ENCODE measurements at regions not wholly inside any gene's neighbourhood (a gene's known extent, or its start where the extent isn't known, plus 50 kb on each side); places are given as distances from the start of the nearest gene placed in this dataset.
"Not testable (repeated sequence)": the region's sequence is repeated elsewhere in the genome, so short reads cannot be mapped to it uniquely, and the experiment has no call there.

DNA sequence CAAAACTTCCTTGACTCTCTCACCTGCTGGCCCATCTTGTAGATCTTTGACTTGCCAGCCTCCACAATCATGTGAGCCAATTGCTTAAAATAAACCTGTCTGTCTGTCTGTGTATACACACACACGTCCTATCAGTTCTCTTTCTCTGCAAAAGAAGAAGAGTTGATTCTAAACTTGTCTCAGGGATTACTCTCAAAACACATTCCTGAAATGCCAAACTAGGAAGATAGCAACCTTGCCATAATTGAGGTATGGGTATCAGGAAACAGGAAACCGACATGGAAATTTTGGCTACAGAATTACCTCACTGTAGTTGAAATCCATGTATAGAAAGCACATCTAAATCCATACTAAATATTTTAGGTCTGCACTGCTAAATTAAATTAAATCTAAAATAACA, 483.4 kb downstream of the PLK2 start:
- 54 to 70% (median 67%) methylated on average over 2 of the region's 2 CpGs for WGBS, 5 donors
- Histone ChIP-seq H3K36me3 (no peaks in the 10 kb centered on the region), H3K27me3 (no peaks in the 10 kb centered on the region), H3K4me1 (no peaks in the 10 kb centered on the region), H3K4me3 (no peak overlapping the region), H3K9me3 (peaks cover 0 to 6% (median 0%) of the 10 kb centered on the region in 4 donors), H3K27ac (no peak overlapping the region)
- intact Hi-C loops (cut with DNase I; ENCODE audit: low total_unique reads), result no loop called here
- TF ChIP-seq EP300 (IDR thresholded peaks at IDR 0.05), result no peak
- TF ChIP-seq POLR2A (IDR thresholded peaks at IDR 0.05), result no peak
- TF ChIP-seq POLR2AphosphoS5 (IDR thresholded peaks at IDR 0.05), result no peak
- TF ChIP-seq, protein P1, sequence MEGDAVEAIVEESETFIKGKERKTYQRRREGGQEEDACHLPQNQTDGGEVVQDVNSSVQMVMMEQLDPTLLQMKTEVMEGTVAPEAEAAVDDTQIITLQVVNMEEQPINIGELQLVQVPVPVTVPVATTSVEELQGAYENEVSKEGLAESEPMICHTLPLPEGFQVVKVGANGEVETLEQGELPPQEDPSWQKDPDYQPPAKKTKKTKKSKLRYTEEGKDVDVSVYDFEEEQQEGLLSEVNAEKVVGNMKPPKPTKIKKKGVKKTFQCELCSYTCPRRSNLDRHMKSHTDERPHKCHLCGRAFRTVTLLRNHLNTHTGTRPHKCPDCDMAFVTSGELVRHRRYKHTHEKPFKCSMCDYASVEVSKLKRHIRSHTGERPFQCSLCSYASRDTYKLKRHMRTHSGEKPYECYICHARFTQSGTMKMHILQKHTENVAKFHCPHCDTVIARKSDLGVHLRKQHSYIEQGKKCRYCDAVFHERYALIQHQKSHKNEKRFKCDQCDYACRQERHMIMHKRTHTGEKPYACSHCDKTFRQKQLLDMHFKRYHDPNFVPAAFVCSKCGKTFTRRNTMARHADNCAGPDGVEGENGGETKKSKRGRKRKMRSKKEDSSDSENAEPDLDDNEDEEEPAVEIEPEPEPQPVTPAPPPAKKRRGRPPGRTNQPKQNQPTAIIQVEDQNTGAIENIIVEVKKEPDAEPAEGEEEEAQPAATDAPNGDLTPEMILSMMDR (IDR thresholded peaks at IDR 0.05), result no peak
- no peak for DNase-seq

DNA sequence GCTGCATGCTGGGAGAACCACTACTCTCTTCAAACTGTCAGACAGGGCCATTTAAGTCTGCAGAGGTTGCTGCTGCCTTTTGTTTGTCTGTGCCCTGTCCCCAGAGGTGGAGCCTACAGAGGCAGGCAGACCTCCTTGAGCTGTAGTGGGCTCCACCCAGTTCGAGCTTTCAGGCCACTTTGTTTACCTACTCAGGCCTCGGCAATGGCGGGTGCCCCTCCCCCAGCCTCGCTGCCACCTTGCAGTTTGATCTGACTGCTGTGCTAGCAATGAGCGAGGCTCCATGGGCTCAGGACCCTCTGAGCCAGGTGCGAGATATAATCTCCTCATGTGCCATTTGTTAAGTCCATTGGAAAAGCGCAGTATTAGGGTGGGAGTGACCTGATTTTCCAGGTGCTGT, 487.8 kb downstream of the PLK2 start:
- DNase-seq; H3K27me3 ChIP-seq; H3K4me3 ChIP-seq; H3K27ac ChIP-seq; H3K4me1 ChIP-seq; intact Hi-C loops (cut with DNase I; ENCODE audit: low total_unique reads); H3K36me3 ChIP-seq: not testable (repeated sequence)
- WGBS, 5 donors, result 65 to 84% (median 71%) methylated on average over 4 to 7 of the region's 7 CpGs
- peaks cover 0 to 12% (median 2%) of the 10 kb centered on the region in 4 donors for H3K9me3 ChIP-seq

DNA sequence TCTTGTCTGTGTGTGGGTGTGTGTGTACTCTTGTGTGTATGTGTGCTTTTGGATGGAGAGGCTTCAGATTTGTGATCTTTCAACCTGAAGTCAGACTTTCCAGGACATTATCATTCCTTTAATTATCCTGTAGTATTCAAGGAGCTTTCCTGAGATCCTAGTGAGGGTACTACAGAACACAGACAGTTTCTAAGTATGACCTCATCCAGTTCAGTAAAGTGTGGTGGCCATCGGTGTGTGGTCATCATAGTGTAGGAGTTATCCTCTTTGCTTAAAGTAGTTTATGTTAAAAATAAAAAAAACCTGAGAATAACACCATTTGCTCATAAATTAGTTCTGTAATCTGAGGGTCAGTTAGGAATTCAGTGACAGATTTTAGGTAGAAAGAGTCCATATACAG, 478.0 kb upstream of the ACTBL2 start:
- no peak for DNase-seq
- Histone ChIP-seq H3K4me3 (no peak overlapping the region), H3K36me3 (no peaks in the 10 kb centered on the region), H3K9me3 (peaks cover 1 to 11% (median 5%) of the 10 kb centered on the region in 4 donors), H3K27me3 (no peaks in the 10 kb centered on the region), H3K4me1 (no peaks in the 10 kb centered on the region), H3K27ac (no peak overlapping the region)
- WGBS, 5 donors, result 87 to 100% (median 93%) methylated on average over 1 of the region's 1 CpG
- intact Hi-C loops (cut with DNase I; ENCODE audit: low total_unique reads), result no loop called here
- TF ChIP-seq EP300 (IDR thresholded peaks at IDR 0.05), result no peak
- no peak for TF ChIP-seq POLR2A (IDR thresholded peaks at IDR 0.05)
- no peak for TF ChIP-seq POLR2AphosphoS5 (IDR thresholded peaks at IDR 0.05)
- TF ChIP-seq, protein P1 (IDR thresholded peaks at IDR 0.05), result no peak

DNA sequence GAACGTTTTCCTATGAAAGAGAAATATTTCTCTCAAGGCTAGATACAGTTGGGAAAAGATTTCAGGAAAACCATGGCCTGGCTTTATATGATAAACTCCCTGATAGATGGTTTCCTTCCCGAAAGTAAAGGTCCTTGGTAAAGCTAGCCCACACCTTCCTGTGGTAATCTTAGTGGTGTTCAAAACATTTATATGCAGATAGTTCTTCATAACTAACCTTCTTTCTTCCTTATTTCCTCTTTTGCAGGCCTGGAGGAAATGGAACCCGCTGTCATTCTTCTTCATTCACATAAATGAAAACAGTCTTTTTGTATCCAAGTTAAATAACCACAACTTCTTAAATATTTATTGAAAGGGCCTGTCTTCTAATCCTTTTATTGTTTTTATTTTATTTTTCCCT, 474.0 kb upstream of the ACTBL2 start:
- intact Hi-C loops (cut with DNase I; ENCODE audit: low total_unique reads), result no loop called here
- peaks cover 0 to 1% (median 0%) of the 10 kb centered on the region in 4 donors for H3K9me3 ChIP-seq
- H3K4me1 ChIP-seq, result no peaks in the 10 kb centered on the region
- no peak for DNase-seq
- TF ChIP-seq POLR2AphosphoS5 (IDR thresholded peaks at IDR 0.05), result no peak
- TF ChIP-seq, protein P1 (IDR thresholded peaks at IDR 0.05), result no peak
- TF ChIP-seq EP300 (IDR thresholded peaks at IDR 0.05), result no peak
- no peak for TF ChIP-seq POLR2A (IDR thresholded peaks at IDR 0.05)
- no peak overlapping the region for H3K27ac ChIP-seq
- H3K4me3 ChIP-seq, result no peak overlapping the region
- H3K27me3 ChIP-seq, result no peaks in the 10 kb centered on the region
- 59 to 75% (median 67%) methylated on average over 3 of the region's 3 CpGs for WGBS, 5 donors
- no peaks in the 10 kb centered on the region for H3K36me3 ChIP-seq

DNA sequence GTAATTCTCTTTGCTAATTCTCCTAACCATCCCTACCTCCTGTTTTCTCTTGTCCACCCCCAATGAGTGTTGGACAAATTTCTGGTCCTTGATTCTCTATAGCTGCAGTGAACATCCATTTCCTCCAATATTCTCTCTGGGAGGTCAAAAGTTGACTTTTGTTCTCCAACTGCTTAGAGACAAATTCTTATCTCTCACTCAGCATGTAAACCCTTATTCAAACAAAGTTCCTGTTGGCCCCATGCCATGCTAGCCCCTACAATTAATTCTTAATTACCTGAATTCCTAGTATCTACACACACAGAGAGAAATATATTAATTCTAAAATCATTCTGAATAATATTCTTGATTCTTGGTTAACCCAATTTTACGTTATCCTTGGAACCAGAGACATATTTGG, 472.9 kb upstream of the ACTBL2 start:
- TF ChIP-seq, protein P1 (IDR thresholded peaks at IDR 0.05), result no peak
- TF ChIP-seq POLR2A (IDR thresholded peaks at IDR 0.05) (no peak), EP300 (IDR thresholded peaks at IDR 0.05) (no peak)
- 0 to 98% (median 3%) methylated on average over 1 of the region's 1 CpG for WGBS, 5 donors

More for the DNA sequence above, 472.9 kb upstream of the ACTBL2 start:
- H3K4me3 ChIP-seq, result no peak overlapping the region
- H3K4me1 ChIP-seq, result no peaks in the 10 kb centered on the region
- no peaks in the 10 kb centered on the region for H3K27me3 ChIP-seq
- H3K27ac ChIP-seq, result no peak overlapping the region
- intact Hi-C loops (cut with DNase I; ENCODE audit: low total_unique reads), result no loop called here
- H3K9me3 ChIP-seq, result no peaks in the 10 kb centered on the region
- no peak for DNase-seq
- no peaks in the 10 kb centered on the region for H3K36me3 ChIP-seq

Data from stomach (tissue), 8 donors.